AG09309 (cell line): ENCODE measurements at regions not wholly inside any gene's neighbourhood (a gene's known extent, or its start where the extent isn't known, plus 50 kb on each side); places are given as distances from the start of the nearest gene placed in this dataset.

Source experiments
- DNase-seq: peaks from one replicate; pipeline ENCODE4 v3.0.0-alpha.2; 2010; ENCODE audit warnings: low read depth
- H3K4me3 ChIP-seq: 2 replicates; pipeline ENCODE4 v1.5.1; 2011; ENCODE audit warnings: mild to moderate bottlenecking, low read depth, low read length, moderate library complexity; ENCODE audit not compliant: control insufficient read depth
- CTCF ChIP-seq: IDR thresholded peaks from 2 replicates; pipeline ENCODE4 v1.5.1; 2011; ENCODE audit warnings: mild to moderate bottlenecking, low read depth, low read length, inconsistent platforms; ENCODE audit not compliant: insufficient read depth, control insufficient read depth; ENCODE audit errors: missing control alignments

- DNase-seq: no peak
- no peak for TF ChIP-seq CTCF
- no peak overlapping the region for H3K4me3 ChIP-seq
Measured at GRCh38 chr13:67854990-67855389, 624.9 kb upstream of the PCDH9 start.

- DNase-seq: no peak
- TF ChIP-seq CTCF: no peak
- no peak overlapping the region for H3K4me3 ChIP-seq
Measured at GRCh38 chr13:67844574-67844973, 614.4 kb upstream of the PCDH9 start.

GRCh38 chr13:67841071-67841470 lies 610.9 kb upstream of the PCDH9 start:
- TF ChIP-seq CTCF: no peak
- DNase-seq: no peak
- H3K4me3 ChIP-seq: no peak overlapping the region

GRCh38 chr13:67833564-67833963 lies 603.4 kb upstream of the PCDH9 start:
- DNase-seq: no peak
- no peak overlapping the region for H3K4me3 ChIP-seq
- TF ChIP-seq CTCF: no peak

- no peak for TF ChIP-seq CTCF
- no peak for DNase-seq
- no peak overlapping the region for H3K4me3 ChIP-seq
Measured at GRCh38 chr13:67829641-67830040, 599.5 kb upstream of the PCDH9 start.

- no peak for DNase-seq
- no peak overlapping the region for H3K4me3 ChIP-seq
- no peak for TF ChIP-seq CTCF
Measured at GRCh38 chr13:67827992-67828391, 597.9 kb upstream of the PCDH9 start.

GRCh38 chr13:67821606-67822005 lies 591.5 kb upstream of the PCDH9 start:
- H3K4me3 ChIP-seq: no peak overlapping the region
- TF ChIP-seq CTCF: no peak
- no peak for DNase-seq
